Hepatocyte (in vitro differentiated cells): ENCODE measurements at regions not wholly inside any gene's neighbourhood (a gene's known extent, or its start where the extent isn't known, plus 50 kb on each side); places are given as distances from the start of the nearest gene placed in this dataset.

Experiments
- CTCF ChIP-seq: fragments of 200-600 bp; sonication (generic); IDR thresholded peaks from 2 replicates; pipeline ENCODE4 v1.5.1; 2016; ENCODE audit warnings: antibody characterized with exemption, mild to moderate bottlenecking; ENCODE audit not compliant: poor library complexity
- EZH2 ChIP-seq: fragments of 200-600 bp; sonication (generic); IDR thresholded peaks from 2 replicates; pipeline ENCODE4 v1.6.1; 2016; ENCODE audit warnings: antibody characterized with exemption, mild to moderate bottlenecking, borderline replicate concordance
- EZH2phosphoT487 ChIP-seq: fragments of 200-600 bp; sonication (generic); IDR thresholded peaks from one replicate; pipeline ENCODE4 v1.6.1; 2018; ENCODE audit warnings: antibody characterized with exemption, mild to moderate bottlenecking, low read depth, moderate library complexity; ENCODE audit not compliant: unreplicated experiment, severe bottlenecking

- no peak for TF ChIP-seq CTCF
- no peak for TF ChIP-seq EZH2
- no peak for TF ChIP-seq EZH2phosphoT487
These were observed 88.0 kb upstream of the CELF4 start for GRCh38 chr18:37653618-37654017.
